ENCODE measurements at regions not wholly inside any gene's neighbourhood (a gene's known extent, or its start where the extent isn't known, plus 50 kb on each side); places are given as distances from the start of the nearest gene placed in this dataset.

DNA sequence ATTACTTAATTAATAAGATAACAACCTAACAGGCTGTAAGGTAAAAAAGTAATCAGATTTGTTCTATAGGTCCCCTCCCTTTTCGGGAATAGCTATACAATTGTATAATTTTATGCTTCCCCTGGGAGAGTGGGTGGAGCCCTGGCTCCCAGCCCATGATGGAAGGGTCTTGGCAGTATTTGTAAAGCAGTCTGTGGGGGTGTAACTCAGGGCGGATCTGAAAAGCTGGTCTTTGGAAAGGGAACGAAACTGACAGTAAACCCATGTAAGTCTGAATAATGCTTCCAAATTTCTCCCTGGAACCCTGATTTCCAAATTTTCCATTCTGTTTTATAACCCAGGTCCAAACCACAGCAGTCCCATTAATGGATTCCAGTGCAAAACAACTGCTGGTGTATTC is 110.4 kb downstream of the DAD1 start (continued):
- TF ChIP-seq BHLHE40 (IDR thresholded peaks at IDR 0.05; ENCODE audit: borderline replicate concordance in 1 of 2, low read depth in 2 of 2, low read length in 1 of 2): peak in 1 of 2 experiments; percentile 13; a peak in 1 of 4 replicates
- TF ChIP-seq SRF (IDR thresholded peaks at IDR 0.05; ENCODE audit: low read depth in 2 of 2, low read length in 2 of 2): no peak
- no peak for TF ChIP-seq NFXL1 (IDR thresholded peaks at IDR 0.05; ENCODE audit: borderline replicate concordance)
- peak; percentile 64 to 67; a peak in 3 of 4 replicates for TF ChIP-seq IKZF2 (IDR thresholded peaks at IDR 0.05)
- TF ChIP-seq, protein P1, sequence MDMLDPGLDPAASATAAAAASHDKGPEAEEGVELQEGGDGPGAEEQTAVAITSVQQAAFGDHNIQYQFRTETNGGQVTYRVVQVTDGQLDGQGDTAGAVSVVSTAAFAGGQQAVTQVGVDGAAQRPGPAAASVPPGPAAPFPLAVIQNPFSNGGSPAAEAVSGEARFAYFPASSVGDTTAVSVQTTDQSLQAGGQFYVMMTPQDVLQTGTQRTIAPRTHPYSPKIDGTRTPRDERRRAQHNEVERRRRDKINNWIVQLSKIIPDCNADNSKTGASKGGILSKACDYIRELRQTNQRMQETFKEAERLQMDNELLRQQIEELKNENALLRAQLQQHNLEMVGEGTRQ (IDR thresholded peaks at IDR 0.05; ENCODE audit: borderline replicate concordance, low read depth, low read length): no peak
- no peak for TF ChIP-seq ZNF217 (IDR thresholded peaks at IDR 0.05)
- TF ChIP-seq, protein P2, sequence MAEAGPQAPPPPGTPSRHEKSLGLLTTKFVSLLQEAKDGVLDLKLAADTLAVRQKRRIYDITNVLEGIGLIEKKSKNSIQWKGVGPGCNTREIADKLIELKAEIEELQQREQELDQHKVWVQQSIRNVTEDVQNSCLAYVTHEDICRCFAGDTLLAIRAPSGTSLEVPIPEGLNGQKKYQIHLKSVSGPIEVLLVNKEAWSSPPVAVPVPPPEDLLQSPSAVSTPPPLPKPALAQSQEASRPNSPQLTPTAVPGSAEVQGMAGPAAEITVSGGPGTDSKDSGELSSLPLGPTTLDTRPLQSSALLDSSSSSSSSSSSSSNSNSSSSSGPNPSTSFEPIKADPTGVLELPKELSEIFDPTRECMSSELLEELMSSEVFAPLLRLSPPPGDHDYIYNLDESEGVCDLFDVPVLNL (IDR thresholded peaks at IDR 0.05; ENCODE audit: low read depth, low read length): no peak
- TF ChIP-seq MXI1 (IDR thresholded peaks at IDR 0.05; ENCODE audit: low read depth, low read length): 0 out of 2 replicates have a peak, but pooled peaks have one; percentile 15
- TF ChIP-seq SREBF2 (IDR thresholded peaks at IDR 0.05; ENCODE audit: low read length): no peak
- 0 out of 2 replicates have a peak, but pooled peaks have one; percentile 10 for TF ChIP-seq POLR2AphosphoS5 (IDR thresholded peaks at IDR 0.05; ENCODE audit: low read length)
- TF ChIP-seq MYB (IDR thresholded peaks at IDR 0.05; ENCODE audit: borderline replicate concordance, low read depth, low read length): no peak
- no peak; the same call in 1 of the 2 replicates for TF ChIP-seq BACH1 (IDR thresholded peaks at IDR 0.05; ENCODE audit: borderline replicate concordance)
- no peak for TF ChIP-seq MEF2A (IDR thresholded peaks at IDR 0.05; ENCODE audit: insufficient read depth, low read depth, low read length)
- no peak for TF ChIP-seq HDAC2 (IDR thresholded peaks at IDR 0.05)
- no peak for TF ChIP-seq RFX5 (IDR thresholded peaks at IDR 0.05; ENCODE audit: low read depth, low read length)
- TF ChIP-seq TAF1 (IDR thresholded peaks at IDR 0.05; ENCODE audit: borderline replicate concordance, low read depth, low read length): no peak
- no peak for TF ChIP-seq SREBF1 (IDR thresholded peaks at IDR 0.05; ENCODE audit: low read length)
- no peak for TF ChIP-seq JUNB (IDR thresholded peaks at IDR 0.05)
- TF ChIP-seq KLF5 (IDR thresholded peaks at IDR 0.05; ENCODE audit: partially characterized antibody): no peak
- TF ChIP-seq ZBED1 (IDR thresholded peaks at IDR 0.05; ENCODE audit: borderline replicate concordance): no peak
- TF ChIP-seq WRNIP1 (IDR thresholded peaks at IDR 0.05; ENCODE audit: borderline replicate concordance, low read depth, low read length): no peak
- no peak for TF ChIP-seq BMI1 (IDR thresholded peaks at IDR 0.05; ENCODE audit: borderline replicate concordance)
- no peak for TF ChIP-seq ZSCAN29 (IDR thresholded peaks at IDR 0.05)
- TF ChIP-seq, protein P3, sequence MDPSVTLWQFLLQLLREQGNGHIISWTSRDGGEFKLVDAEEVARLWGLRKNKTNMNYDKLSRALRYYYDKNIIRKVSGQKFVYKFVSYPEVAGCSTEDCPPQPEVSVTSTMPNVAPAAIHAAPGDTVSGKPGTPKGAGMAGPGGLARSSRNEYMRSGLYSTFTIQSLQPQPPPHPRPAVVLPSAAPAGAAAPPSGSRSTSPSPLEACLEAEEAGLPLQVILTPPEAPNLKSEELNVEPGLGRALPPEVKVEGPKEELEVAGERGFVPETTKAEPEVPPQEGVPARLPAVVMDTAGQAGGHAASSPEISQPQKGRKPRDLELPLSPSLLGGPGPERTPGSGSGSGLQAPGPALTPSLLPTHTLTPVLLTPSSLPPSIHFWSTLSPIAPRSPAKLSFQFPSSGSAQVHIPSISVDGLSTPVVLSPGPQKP (IDR thresholded peaks at IDR 0.05; ENCODE audit: low read depth, low read length): no peak
- no peak for TF ChIP-seq ESRRA (IDR thresholded peaks at IDR 0.05; ENCODE audit: low read length)
- TF ChIP-seq MEF2B (IDR thresholded peaks at IDR 0.05; ENCODE audit: partially characterized antibody, poor library complexity, severe bottlenecking): peak; percentile 69
- TF ChIP-seq MTA3 (IDR thresholded peaks at IDR 0.05; ENCODE audit: borderline replicate concordance, low read length): no peak
- no peak for TF ChIP-seq SMARCA5 (IDR thresholded peaks at IDR 0.05)
- TF ChIP-seq STAT3 (IDR thresholded peaks at IDR 0.05; ENCODE audit: low read depth, low read length): no peak
- no peak for TF ChIP-seq ZNF24 (IDR thresholded peaks at IDR 0.05)
- TF ChIP-seq EP300 (IDR thresholded peaks at IDR 0.05; ENCODE audit: borderline replicate concordance in 1 of 2, control insufficient read depth in 1 of 2, low read depth in 2 of 2, low read length in 2 of 2): 0 out of 4 replicates have a peak, but pooled peaks of 1 of the 2 experiments have one; percentile 1
- peak in 1 of 2 experiments; percentile 9; a peak in 1 of 3 replicates for TF ChIP-seq EGR1 (IDR thresholded peaks at IDR 0.05; ENCODE audit: borderline replicate concordance in 1 of 2, low read depth in 2 of 2, low read length in 2 of 2)
- TF ChIP-seq YY1 (IDR thresholded peaks at IDR 0.05; ENCODE audit: low read depth, low read length): no peak
